Thyroid gland (tissue), 4 donors: ENCODE measurements at regions not wholly inside any gene's neighbourhood (a gene's known extent, or its start where the extent isn't known, plus 50 kb on each side); places are given as distances from the start of the nearest gene placed in this dataset.

Experiments
- DNase-seq, 2 donors: peaks; one replicate each; pipeline ENCODE4 v3.0.0-alpha.2; 2019
- H3K27ac ChIP-seq, 3 donors: fragments of 200-600 bp; sonication (generic); 1 replicate in 2 of 3; 2 replicates in 1 of 3; pipeline ENCODE4 v1.5.1; 2016 to 2019; ENCODE audit warnings: mild to moderate bottlenecking in 1 of 3, moderate library complexity in 1 of 3
- H3K27me3 ChIP-seq: fragments of 200-600 bp; sonication (generic); one replicate; pipeline ENCODE4 v1.5.1; 2019
- H3K36me3 ChIP-seq, 2 donors: fragments of 200-600 bp; sonication (generic); one replicate each; pipeline ENCODE4 v1.5.1; 2016 to 2019
- H3K4me1 ChIP-seq, 2 donors: fragments of 200-600 bp; sonication (generic); one replicate each; pipeline ENCODE4 v1.5.1; 2017 to 2019
- H3K4me3 ChIP-seq, 3 donors: fragments of 200-600 bp; sonication (generic); replicated peaks in 1 of 3; 1 replicate in 2 of 3; 2 replicates in 1 of 3; pipeline ENCODE4 v1.5.1; 2016; ENCODE audit warnings: mild to moderate bottlenecking in 1 of 3
- H3K9me3 ChIP-seq: fragments of 200-600 bp; sonication (generic); one replicate; pipeline ENCODE4 v1.5.1; 2017
- POLR2A ChIP-seq, 2 donors: fragments of 450-650 bp; IDR thresholded peaks; one replicate each; pipeline ENCODE4 v1.6.1; 2017; ENCODE audit warnings: antibody characterized with exemption in 2 of 2, mild to moderate bottlenecking in 2 of 2, moderate library complexity in 1 of 2
- WGBS, 2 donors: methylation state at CpG; one replicate each; pipeline ENCODE4 v1.1.5; 2017; 5-methylcytosine and 5-hydroxymethylcytosine counted together
- intact Hi-C: fragments of 100-400 bp; cut with DNase I; formaldehyde crosslinking; loops from one replicate; pipeline ENCODE4 v1.15.1; 2023
- TF ChIP-seq, protein P1 (sequence below), 6 experiments: fragments of 200-600 bp in 3 of 6; fragments of 450-650 bp in 3 of 6; sonication (generic) in 3 of 6; IDR thresholded peaks; one replicate each; pipeline ENCODE4 v1.5.1; 2016 to 2019; ENCODE audit warnings: antibody characterized with exemption in 6 of 6, mild to moderate bottlenecking in 2 of 6, inconsistent platforms in 1 of 6, moderate library complexity in 1 of 6

- TF ChIP-seq, protein P1, sequence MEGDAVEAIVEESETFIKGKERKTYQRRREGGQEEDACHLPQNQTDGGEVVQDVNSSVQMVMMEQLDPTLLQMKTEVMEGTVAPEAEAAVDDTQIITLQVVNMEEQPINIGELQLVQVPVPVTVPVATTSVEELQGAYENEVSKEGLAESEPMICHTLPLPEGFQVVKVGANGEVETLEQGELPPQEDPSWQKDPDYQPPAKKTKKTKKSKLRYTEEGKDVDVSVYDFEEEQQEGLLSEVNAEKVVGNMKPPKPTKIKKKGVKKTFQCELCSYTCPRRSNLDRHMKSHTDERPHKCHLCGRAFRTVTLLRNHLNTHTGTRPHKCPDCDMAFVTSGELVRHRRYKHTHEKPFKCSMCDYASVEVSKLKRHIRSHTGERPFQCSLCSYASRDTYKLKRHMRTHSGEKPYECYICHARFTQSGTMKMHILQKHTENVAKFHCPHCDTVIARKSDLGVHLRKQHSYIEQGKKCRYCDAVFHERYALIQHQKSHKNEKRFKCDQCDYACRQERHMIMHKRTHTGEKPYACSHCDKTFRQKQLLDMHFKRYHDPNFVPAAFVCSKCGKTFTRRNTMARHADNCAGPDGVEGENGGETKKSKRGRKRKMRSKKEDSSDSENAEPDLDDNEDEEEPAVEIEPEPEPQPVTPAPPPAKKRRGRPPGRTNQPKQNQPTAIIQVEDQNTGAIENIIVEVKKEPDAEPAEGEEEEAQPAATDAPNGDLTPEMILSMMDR (IDR thresholded peaks at IDR 0.05): no peak
- H3K9me3 ChIP-seq: no peaks in the 10 kb centered on the region
- 86 to 92% methylated on average over 2 of the region's 2 CpGs for WGBS, 2 donors
- H3K4me1 ChIP-seq: peaks cover 0 to 19% of the 10 kb centered on the region in 2 donors
- no peaks in the 10 kb centered on the region for H3K36me3 ChIP-seq
- intact Hi-C loops: no loop called here
- no peak overlapping the region for H3K27ac ChIP-seq
- no peak for DNase-seq
- H3K4me3 ChIP-seq: no peak overlapping the region
- H3K27me3 ChIP-seq: no peaks in the 10 kb centered on the region
Measured at GRCh38 chr3:59631482-59631881, 581.7 kb upstream of the CFAP20DC start.

- H3K9me3 ChIP-seq: no peaks in the 10 kb centered on the region
- no peaks in the 10 kb centered on the region for H3K36me3 ChIP-seq
- H3K4me1 ChIP-seq: no peaks in the 10 kb centered on the region
- H3K4me3 ChIP-seq: no peak overlapping the region
- H3K27me3 ChIP-seq: no peaks in the 10 kb centered on the region
- TF ChIP-seq, protein P1 (IDR thresholded peaks at IDR 0.05): no peak
- no peak for TF ChIP-seq POLR2A (IDR thresholded peaks at IDR 0.05)
- 86 to 93% methylated on average over 3 of the region's 3 CpGs for WGBS, 2 donors
- intact Hi-C loops: no loop called here
- H3K27ac ChIP-seq: no peak overlapping the region
- no peak for DNase-seq
Measured at GRCh38 chr3:59621037-59621436, 571.2 kb upstream of the CFAP20DC start.

DNA sequence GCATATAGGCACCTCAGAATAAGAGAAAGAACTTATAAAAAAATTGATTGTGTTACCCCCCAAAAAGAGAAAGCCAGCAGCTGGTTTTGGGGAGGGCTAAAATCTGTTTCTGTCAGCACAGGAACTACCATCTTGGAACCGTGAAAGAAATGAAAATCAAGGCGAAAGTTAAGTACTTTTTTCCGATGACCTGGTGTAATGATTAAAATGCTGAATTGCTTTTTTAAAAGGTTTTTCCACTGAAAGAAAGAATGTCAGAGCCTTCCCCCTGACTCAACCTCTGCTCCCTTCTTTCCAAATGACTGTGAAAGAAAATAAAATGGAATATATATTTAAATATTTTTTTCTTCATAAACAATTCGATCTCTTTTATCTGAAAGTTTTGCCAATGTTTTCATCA is 570.5 kb upstream of the CFAP20DC start:
- H3K36me3 ChIP-seq: no peaks in the 10 kb centered on the region
- WGBS, 2 donors: 75 to 84% methylated on average over 4 of the region's 4 CpGs

DNA sequence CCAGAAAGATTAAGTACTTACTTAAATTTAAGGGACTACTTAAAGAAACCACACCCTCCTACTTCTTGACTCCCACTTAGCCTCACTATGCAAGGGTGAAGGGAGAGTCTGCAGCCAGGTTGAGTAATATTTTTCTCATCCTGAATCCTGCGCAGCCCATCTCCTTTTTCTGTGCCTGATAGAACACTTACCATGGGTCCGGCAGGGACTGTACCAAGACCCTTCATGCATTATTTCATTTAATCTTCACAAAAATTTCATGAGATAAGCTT is 562.6 kb upstream of the CFAP20DC start:
- 97 to 99% methylated on average over 2 of the region's 2 CpGs for WGBS, 2 donors

More for the DNA sequence above, 570.5 kb upstream of the CFAP20DC start:
- Histone ChIP-seq H3K4me3 (no peak overlapping the region), H3K4me1 (no peaks in the 10 kb centered on the region), H3K27me3 (no peaks in the 10 kb centered on the region), H3K9me3 (no peaks in the 10 kb centered on the region), H3K27ac (no peak overlapping the region)
- no peak for DNase-seq
- intact Hi-C loops: no loop called here
- TF ChIP-seq POLR2A (IDR thresholded peaks at IDR 0.05): no peak
- TF ChIP-seq, protein P1 (IDR thresholded peaks at IDR 0.05): no peak

GRCh38 chr3:59611649-59612443 is 562.0 kb upstream of the CFAP20DC start:
- TF ChIP-seq POLR2A (IDR thresholded peaks at IDR 0.05): no peak
- TF ChIP-seq, protein P1 (IDR thresholded peaks at IDR 0.05): no peak
- intact Hi-C loops: no loop called here
- DNase-seq: no peak
- Histone ChIP-seq H3K9me3 (no peaks in the 10 kb centered on the region), H3K4me3 (no peak overlapping the region), H3K27ac (no peak overlapping the region), H3K4me1 (peaks cover 6 to 7% of the 10 kb centered on the region in 2 donors), H3K27me3 (no peaks in the 10 kb centered on the region), H3K36me3 (no peaks in the 10 kb centered on the region)
- 85 to 88% methylated on average over 7 of the region's 7 CpGs for WGBS, 2 donors

More for the DNA sequence above, 562.6 kb upstream of the CFAP20DC start:
- Histone ChIP-seq H3K27ac (no peak overlapping the region), H3K4me1 (peaks cover under 1 to 1% of the 10 kb centered on the region in 2 donors), H3K27me3 (no peaks in the 10 kb centered on the region), H3K9me3 (no peaks in the 10 kb centered on the region), H3K36me3 (no peaks in the 10 kb centered on the region), H3K4me3 (no peak overlapping the region)
- no peak for DNase-seq
- TF ChIP-seq, protein P1 (IDR thresholded peaks at IDR 0.05): no peak
- no peak for TF ChIP-seq POLR2A (IDR thresholded peaks at IDR 0.05)
- intact Hi-C loops: no loop called here
